ENCODE measurements at regions not wholly inside any gene's neighbourhood (a gene's known extent, or its start where the extent isn't known, plus 50 kb on each side); places are given as distances from the start of the nearest gene placed in this dataset.

DNA sequence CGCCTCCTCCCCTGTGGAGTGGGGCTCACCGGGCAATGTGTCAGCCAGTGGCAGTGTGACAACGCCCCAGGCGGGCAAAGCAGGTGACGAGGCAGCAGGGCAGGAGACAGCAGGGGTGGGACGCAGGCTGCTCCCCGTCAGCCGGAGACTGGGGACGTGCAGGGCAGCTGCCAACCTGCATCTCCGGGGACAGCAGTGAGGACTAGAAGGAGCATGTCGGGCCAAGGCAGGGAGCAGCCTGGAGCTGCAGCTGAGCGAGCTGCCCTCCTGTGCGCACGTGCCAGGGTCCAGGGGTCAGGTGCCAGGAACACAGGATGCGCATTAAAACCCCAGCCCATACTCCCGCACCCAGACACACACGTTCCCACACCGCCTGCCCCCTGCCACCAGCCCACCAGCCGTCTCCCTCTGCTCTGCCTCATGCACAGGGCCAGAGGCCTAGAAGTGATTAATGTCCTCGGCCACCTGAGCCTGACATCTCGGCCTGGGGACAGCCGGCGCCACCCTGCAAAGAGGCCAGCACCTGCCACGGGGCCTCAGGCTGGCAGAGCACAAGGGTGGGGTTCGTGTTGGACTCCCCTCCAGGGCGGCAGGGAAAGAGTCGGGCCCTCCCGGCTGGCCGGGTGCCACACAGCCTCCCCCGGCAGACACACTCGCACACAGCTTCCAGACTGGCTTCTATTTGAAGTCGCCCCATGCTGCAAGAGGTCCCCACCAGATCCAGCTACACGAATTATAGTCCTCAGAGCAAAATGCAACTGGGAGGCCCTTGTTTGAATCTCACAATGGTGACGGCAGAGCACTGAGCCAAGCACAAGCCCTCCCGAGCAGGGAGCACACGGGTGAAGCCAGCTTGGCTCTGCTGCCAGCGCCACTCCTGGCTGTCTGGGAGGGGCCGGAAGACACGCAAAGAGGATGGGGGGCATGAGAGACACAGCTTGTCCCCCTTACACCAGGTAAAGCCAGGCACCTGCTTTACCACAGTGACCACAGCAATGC lies 90.4 kb downstream of the RBFOX3 start:
- no peak for DNase-seq

- DNase-seq: no peak
Measured at GRCh38 chr17:79519601-79520000, 91.2 kb downstream of the RBFOX3 start.

DNA sequence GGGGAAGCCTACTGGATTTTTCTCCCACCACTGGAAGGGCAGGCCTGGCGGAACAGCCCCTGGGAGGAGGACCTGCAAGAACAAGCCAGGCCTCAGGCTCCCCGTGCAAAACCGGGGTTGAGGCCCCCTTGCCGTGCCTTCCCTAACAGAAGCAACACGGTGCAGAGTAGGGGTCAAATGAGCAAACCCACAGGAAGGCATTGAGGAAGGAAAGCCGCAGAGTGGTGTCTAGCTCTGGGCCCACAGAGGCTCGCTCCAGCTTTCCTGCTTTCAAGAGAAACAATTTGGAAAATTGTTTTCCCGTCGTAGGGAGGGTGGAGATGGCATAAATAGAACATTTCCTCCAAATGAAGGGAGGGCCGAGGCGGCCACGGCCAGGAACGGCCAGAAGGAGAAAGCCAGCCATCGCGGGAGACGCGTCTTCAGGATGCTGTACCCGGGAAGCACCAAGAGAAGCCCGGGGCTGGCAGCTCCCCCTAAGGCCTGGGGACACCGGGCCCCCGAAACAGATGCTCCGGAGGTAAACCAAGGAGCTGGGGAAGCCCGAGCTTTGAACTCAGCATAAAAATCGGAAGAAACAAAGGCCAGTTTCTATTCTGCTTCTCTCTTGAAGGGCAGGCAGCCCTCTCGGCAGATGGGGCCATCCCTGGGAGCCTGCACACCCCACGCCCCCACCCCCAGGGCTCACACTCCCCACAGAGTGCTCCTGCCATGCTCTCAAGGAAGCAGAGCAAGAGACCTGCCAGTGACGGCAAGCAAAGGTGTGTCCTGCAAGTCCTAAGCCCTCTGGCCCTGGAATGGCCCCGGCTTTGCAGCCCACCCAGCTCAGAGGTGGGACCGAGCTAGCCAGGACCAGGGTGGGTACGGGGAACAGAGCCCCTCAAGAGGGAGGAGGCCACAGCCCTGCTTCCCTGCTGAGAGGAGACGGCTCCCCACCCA lies 92.0 kb downstream of the RBFOX3 start:
- no peak for DNase-seq

DNA sequence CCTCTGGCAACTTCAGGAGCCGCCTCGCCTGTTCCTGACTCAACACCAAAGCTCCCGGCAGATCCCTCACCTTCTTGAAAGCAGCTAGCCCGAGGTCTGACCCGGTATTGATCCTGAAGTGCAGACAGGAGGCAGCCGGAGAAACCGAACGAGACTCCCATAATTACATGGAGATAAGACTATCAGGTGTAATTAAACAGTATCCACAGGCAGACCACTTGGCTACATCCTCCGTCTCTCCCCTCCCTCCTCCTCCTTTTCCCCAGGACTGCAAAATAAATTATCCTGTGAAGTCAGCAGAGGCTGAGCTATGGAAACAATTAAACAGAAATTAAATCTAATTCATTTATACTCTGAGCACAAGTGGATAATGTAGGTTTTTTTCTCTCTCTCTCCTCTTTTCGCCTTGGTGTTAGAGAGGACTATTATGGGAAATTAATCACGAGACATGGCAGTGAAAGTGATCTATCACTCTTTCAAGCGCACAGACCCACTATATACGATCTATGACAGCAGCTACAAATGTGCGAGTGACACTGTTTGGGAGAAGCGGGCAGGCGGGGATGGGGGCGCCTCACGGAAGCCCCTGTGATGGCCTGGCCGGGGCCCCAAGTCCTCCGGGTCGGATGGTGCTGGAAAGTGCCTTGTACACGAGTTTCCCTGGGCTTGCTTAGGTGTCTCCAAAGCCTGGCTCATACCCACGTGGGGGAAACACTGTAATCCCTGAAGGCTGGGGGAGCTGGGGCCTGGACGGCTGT lies 92.8 kb downstream of the RBFOX3 start:
- DNase-seq: no peak

- no peak for DNase-seq
Measured at GRCh38 chr17:79515646-79516571, 94.9 kb downstream of the RBFOX3 start.

DNA sequence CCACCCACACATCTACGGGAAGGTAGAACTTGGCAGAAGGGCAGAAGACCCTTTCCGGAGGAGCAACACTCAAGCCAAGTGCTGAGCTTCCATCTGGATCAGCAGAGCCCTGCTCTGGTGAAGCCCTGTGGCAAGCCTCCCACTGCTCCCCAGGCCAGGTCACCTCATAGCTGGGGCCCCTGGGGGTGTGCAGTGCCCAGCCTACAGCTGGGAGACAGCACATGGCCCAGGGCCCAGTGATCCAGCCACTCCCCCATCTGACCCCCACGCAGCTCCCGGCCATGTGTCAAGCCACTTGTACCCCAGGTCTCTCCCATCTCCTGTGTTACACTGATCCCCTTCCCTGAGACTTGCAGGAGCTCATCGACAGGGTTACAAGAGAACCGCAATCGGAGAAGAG lies 95.7 kb downstream of the RBFOX3 start:
- DNase-seq: no peak

DNA sequence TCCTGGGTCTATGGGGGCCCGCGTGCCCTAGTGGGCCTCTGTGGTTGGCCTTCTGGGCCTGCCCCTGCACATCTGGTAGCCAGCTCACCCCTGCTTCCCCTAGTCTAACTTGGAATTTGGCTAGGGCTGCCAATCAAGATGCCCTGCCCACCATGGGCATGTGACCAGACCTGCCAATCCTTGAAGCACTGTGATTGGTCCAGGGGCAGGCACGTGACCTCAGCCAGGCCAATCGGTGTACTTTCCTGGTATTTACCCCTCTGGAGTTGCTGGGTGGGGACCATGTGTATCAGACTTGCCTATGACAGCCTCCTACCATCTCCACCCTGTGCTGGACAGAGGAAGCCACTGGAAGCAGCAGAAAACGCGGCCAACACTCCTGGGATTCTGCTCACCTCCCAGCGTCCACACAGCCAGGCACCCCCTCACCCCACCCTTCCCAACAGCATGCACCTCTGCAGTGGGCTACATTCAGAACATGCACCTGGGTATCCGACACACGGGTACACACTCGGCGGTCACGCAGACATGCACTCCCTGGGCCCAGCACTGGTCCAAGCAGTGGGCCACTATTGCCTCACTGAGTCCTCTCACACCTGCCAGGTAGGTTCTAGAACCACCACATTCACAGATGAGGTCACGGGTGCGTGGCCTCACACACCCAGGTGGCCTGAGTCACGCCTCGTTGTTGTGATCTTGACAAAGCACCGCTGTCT lies 96.9 kb downstream of the RBFOX3 start:
- DNase-seq: peak in 1 of 2 experiments; percentile 6

- DNase-seq: no peak
Measured at GRCh38 chr17:79513206-79513605, 97.6 kb downstream of the RBFOX3 start.

DNA sequence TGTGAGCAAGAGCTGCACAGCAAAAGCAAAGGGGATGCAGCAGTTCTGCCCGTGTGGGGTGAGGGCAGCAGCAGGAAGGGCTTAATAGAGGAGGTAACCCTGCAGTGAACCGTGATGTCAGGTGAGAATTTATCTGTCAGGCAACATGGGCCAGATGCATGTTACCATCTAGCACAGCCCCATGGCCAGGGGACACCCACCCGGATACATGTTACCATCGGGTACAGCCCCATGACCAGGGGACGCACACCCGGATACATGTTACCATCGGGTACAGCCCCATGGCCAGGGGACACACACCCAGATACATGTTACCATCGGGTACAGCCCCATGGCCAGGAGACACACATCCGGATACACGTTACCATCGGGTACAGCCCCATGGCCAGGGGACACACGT lies 99.4 kb downstream of the RBFOX3 start:
- no peak for DNase-seq

GRCh38 chr17:79510071-79510470 lies 100.8 kb downstream of the RBFOX3 start:
- no peak for DNase-seq

GRCh38 chr17:79509490-79509889 lies 101.4 kb downstream of the RBFOX3 start:
- DNase-seq: no peak

DNA sequence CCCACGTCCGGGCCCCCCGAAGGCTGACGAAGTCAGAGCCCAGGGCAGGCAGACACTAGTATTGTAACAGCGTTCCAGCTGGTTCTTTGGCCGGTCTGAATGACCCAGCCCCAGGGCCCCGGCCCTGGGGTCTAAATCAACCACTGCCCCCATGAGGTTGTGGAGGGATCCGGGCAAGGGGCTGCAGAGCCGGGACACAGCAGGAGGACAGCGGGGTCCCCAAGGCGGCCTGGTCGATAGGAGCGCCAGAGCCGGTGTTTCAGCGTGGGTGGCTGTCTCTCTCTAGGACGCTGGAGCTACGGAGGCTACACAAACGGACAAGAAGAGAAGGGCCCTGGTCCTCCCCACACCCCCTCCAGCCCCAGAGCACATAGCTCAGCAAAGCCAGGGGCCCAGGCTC lies 101.8 kb downstream of the RBFOX3 start:
- no peak for DNase-seq

GRCh38 chr17:79508291-79508716 lies 102.5 kb downstream of the RBFOX3 start:
- no peak for DNase-seq

- DNase-seq: no peak
Measured at GRCh38 chr17:79506955-79507354, 103.9 kb downstream of the RBFOX3 start.

DNA sequence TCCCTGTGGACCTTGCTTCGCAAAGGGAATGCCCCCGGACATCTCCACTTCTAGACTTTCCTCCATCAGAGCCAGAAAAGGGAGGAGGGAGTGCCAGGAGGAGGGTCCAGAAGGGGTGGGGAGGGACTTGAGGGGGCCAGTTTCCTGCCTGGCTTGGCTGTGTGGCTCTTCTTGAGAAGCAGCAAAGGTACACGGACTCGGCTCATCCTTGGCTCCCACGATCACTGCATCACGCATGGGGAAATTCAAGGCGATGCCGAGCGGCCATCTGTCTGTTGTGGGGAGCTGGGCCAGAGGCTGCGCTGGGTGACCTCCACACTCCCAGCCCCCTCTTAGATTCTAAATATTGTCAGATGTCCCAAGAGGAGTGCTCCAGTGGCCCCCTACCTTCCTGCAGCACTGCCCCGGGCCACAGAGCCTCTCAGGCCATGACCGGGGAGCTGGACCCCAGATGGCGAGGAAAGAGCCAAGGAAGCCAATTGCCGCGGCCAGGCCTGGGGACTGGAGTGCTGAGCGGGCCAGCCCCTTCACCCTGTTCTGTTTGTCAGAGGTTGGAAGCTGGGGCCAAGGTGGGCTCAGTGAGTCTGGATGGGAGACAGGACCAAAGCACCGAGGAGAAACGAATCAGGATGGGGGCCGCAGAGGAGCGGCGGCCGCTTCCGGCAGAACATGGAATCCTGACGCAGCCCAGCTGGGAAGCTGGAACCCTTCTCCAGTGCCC lies 104.5 kb downstream of the RBFOX3 start:
- DNase-seq: no peak

- no peak for DNase-seq
Measured at GRCh38 chr17:79505199-79505598, 105.7 kb downstream of the RBFOX3 start.

GRCh38 chr17:79504181-79504605 lies 106.7 kb downstream of the RBFOX3 start:
- no peak for DNase-seq

- no peak for DNase-seq
Measured at GRCh38 chr17:79503126-79503839, 107.6 kb downstream of the RBFOX3 start.

GRCh38 chr17:79501910-79502309 lies 108.9 kb downstream of the RBFOX3 start:
- DNase-seq: no peak
